K562 (cell line): ENCODE measurements at regions not wholly inside any gene's neighbourhood (a gene's known extent, or its start where the extent isn't known, plus 50 kb on each side); places are given as distances from the start of the nearest gene placed in this dataset.

Source experiments
- ATAC-seq: fragments of 200-7000 bp; cut with Tn5 transposase; 3 replicates; pipeline ENCODE4 v1.9.1; 2020; ENCODE audit warnings: moderate library complexity
- BruUV-seq: library from RNA; stranded (reverse); fragments of 400-500 nt; replicated peaks from 2 replicates; lab custom pipeline; 2021; lab: Mats Ljungman, UMichigan
- CTCF ChIA-PET: fragments of 300-600 bp; formaldehyde crosslinking; extraction: SDS; loops from one replicate; lab custom pipeline; 2021; ENCODE audit warnings: low intra/inter-chr PET ratio; lab: Yijun Ruan, JAX
- POLR2A ChIA-PET: fragments of 300-600, 350-650 bp; sonication (Branson Sonifier 250); formaldehyde crosslinking; extraction: SDS; loops from one replicate; lab custom pipeline; 2021; ENCODE audit warnings: antibody characterized with exemption, inconsistent platforms; lab: Yijun Ruan, JAX
- DNase-seq, 4 experiments: peaks; one replicate each; pipeline versions ENCODE4 v3.0.0 to v3.0.0-alpha.2; 2011 to 2018; ENCODE audit warnings: low spot score in 3 of 4, mixed read lengths in 3 of 4; ENCODE audit errors: extremely low read depth in 1 of 4
- FAIRE-seq: peaks from 2 replicates; lab custom pipeline; 2011; peaks lifted over from hg19 to GRCh38; lab: Jason Lieb, UNC
- H2AFZ ChIP-seq: 2 replicates; pipeline ENCODE4 v1.6.0; 2011; ENCODE audit warnings: low read depth, low read length, control low read depth, inconsistent platforms
- H3K27ac ChIP-seq: fragments of 200-600 bp; 3 replicates; pipeline ENCODE4 v1.8.0; 2011; ENCODE audit warnings: low read depth, mild to moderate bottlenecking, control low read depth, inconsistent platforms, low read length, moderate library complexity, mixed read lengths; ENCODE audit errors: extremely low read depth
- H3K27me3 ChIP-seq, 2 experiments: fragments of 300-600 bp in 1 of 2; 2 replicates in 1 of 2; 3 replicates in 1 of 2; pipeline versions ENCODE4 v1.6.0 to v1.8.0; 2011; ENCODE audit warnings: inconsistent platforms in 2 of 2, low read length in 2 of 2, mild to moderate bottlenecking in 1 of 2, mixed read lengths in 1 of 2, moderate library complexity in 1 of 2; ENCODE audit not compliant: control insufficient read depth in 2 of 2, insufficient read depth in 2 of 2
- H3K36me3 ChIP-seq: fragments of 300-600 bp; 3 replicates; pipeline ENCODE4 v1.8.0; 2011; ENCODE audit warnings: mild to moderate bottlenecking, low read length, inconsistent platforms; ENCODE audit not compliant: control insufficient read depth, insufficient read depth
- H3K4me1 ChIP-seq, 2 experiments: fragments of 200-600 bp in 1 of 2; replicated peaks in 1 of 2; 2 replicates in 1 of 2; 3 replicates in 1 of 2; pipeline versions ENCODE4 v1.5.1 to v1.8.0; 2011; ENCODE audit warnings: inconsistent platforms in 2 of 2, low read length in 2 of 2, mild to moderate bottlenecking in 1 of 2, mixed read lengths in 1 of 2, moderate library complexity in 1 of 2; ENCODE audit not compliant: control insufficient read depth in 2 of 2, insufficient read depth in 2 of 2
- H3K4me2 ChIP-seq: 2 replicates; pipeline ENCODE4 v1.6.1; 2011; ENCODE audit warnings: low read length, control low read depth, inconsistent platforms, mixed read lengths; ENCODE audit not compliant: insufficient read depth
- H3K4me3 ChIP-seq: fragments of 200-600 bp; sonication (generic), shearing (Covaris generic); 2 replicates; pipeline ENCODE4 v1.5.1; 2016; ENCODE audit warnings: control low read depth, inconsistent platforms
- H3K79me2 ChIP-seq: fragments of 200-600 bp; 3 replicates; pipeline ENCODE4 v1.8.0; 2011; ENCODE audit warnings: low read length, inconsistent platforms; ENCODE audit not compliant: control insufficient read depth, insufficient read depth
- H3K9ac ChIP-seq, 2 experiments: 2 replicates each; pipeline versions ENCODE4 v1.6.0 to v1.6.1; 2011; ENCODE audit warnings: low read depth in 2 of 2, low read length in 2 of 2, control low read depth in 1 of 2, inconsistent platforms in 1 of 2, mild to moderate bottlenecking in 1 of 2, mixed read lengths in 1 of 2; ENCODE audit not compliant: insufficient read depth in 1 of 2
- H3K9me1 ChIP-seq: one replicate; pipeline ENCODE4 v1.6.0; 2011; ENCODE audit warnings: inconsistent platforms, mild to moderate bottlenecking, low read length, moderate library complexity; ENCODE audit not compliant: control insufficient read depth, insufficient read depth
- H3K9me3 ChIP-seq: replicated peaks from 2 replicates; pipeline ENCODE4 v1.5.1; 2011; ENCODE audit warnings: low read depth, low read length, inconsistent platforms; ENCODE audit not compliant: control insufficient read depth, insufficient read depth
- H4K20me1 ChIP-seq: replicated peaks from 2 replicates; pipeline ENCODE4 v1.6.1; 2011; ENCODE audit warnings: low read length, inconsistent platforms, mixed read lengths; ENCODE audit not compliant: control insufficient read depth, insufficient read depth
- ARID1B ChIP-seq: fragments of 450-650 bp; IDR thresholded peaks from 2 replicates; pipeline ENCODE4 v1.6.1; 2016; ENCODE audit warnings: antibody characterized with exemption, mild to moderate bottlenecking, inconsistent platforms
- C11orf30 ChIP-seq: fragments of 450-650 bp; IDR thresholded peaks from 2 replicates; pipeline ENCODE4 v1.6.1; 2016; ENCODE audit warnings: low read depth, mild to moderate bottlenecking
- FOXJ3 ChIP-seq: sonication (generic); formaldehyde crosslinking; IDR thresholded peaks from 2 replicates; pipeline ENCODE4 v1.4.0; 2020; ENCODE audit warnings: mild to moderate bottlenecking, missing genetic modification reagents
- FOXK1 ChIP-seq: sonication (generic); formaldehyde crosslinking; IDR thresholded peaks from 2 replicates; pipeline ENCODE4 v1.8.0; 2022; ENCODE audit warnings: missing genetic modification reagents, mild to moderate bottlenecking, borderline replicate concordance
- GATA2 ChIP-seq: sonication (generic); formaldehyde crosslinking; IDR thresholded peaks from 2 replicates; pipeline ENCODE4 v1.4.0; 2020; ENCODE audit warnings: mild to moderate bottlenecking, missing genetic modification reagents
- HMGXB4 ChIP-seq: sonication (generic); formaldehyde crosslinking; IDR thresholded peaks from 2 replicates; pipeline ENCODE4 v1.8.1; 2023; ENCODE audit warnings: mild to moderate bottlenecking, missing genetic modification reagents
- L3MBTL2 ChIP-seq: fragments of 450-650 bp; IDR thresholded peaks from 2 replicates; pipeline ENCODE4 v1.6.1; 2016; ENCODE audit warnings: mild to moderate bottlenecking, moderate library complexity
- MEF2A ChIP-seq: IDR thresholded peaks from 2 replicates; pipeline ENCODE4 v1.6.1; 2011; ENCODE audit warnings: low read depth, mild to moderate bottlenecking, low read length, moderate library complexity; ENCODE audit not compliant: control insufficient read depth
- PRMT5 ChIP-seq: sonication (generic); formaldehyde crosslinking; IDR thresholded peaks from 2 replicates; pipeline ENCODE4 v1.5.0; 2020; ENCODE audit warnings: missing genetic modification reagents
- PURB ChIP-seq: sonication (generic); formaldehyde crosslinking; IDR thresholded peaks from 2 replicates; pipeline ENCODE4 v1.9.0; 2021; ENCODE audit warnings: low read depth, mild to moderate bottlenecking, missing genetic modification reagents
- RAD21 ChIP-seq, 2 experiments: fragments of 250-450 bp in 1 of 2; fragments of 450-650 bp in 1 of 2; sonication (Bioruptor Pico) in 1 of 2; formaldehyde crosslinking in 1 of 2; IDR thresholded peaks in 1 of 2; conservative IDR thresholded peaks in 1 of 2; 2 replicates each; pipeline versions ENCODE4 v1.4.0 to v1.8.0; 2020 to 2022; ENCODE audit warnings: mild to moderate bottlenecking in 2 of 2, moderate library complexity in 1 of 2
- RNF219 ChIP-seq: fragments of 250-450 bp; sonication (Bioruptor Pico); IDR thresholded peaks from 2 replicates; pipeline ENCODE4 v1.5.0; 2022; ENCODE audit warnings: mild to moderate bottlenecking
- ZBTB1 ChIP-seq: sonication (generic); formaldehyde crosslinking; IDR thresholded peaks from 2 replicates; pipeline ENCODE4 v1.8.1; 2023; ENCODE audit warnings: missing genetic modification reagents, low read depth, mild to moderate bottlenecking, borderline replicate concordance
- ZFP36 ChIP-seq: fragments of 150-350 bp; IDR thresholded peaks from 2 replicates; pipeline ENCODE4 v1.6.1; 2018; ENCODE audit warnings: low read length, low read depth; ENCODE audit not compliant: partially characterized antibody
- ZKSCAN1 ChIP-seq: fragments of 150-350 bp; IDR thresholded peaks from 2 replicates; pipeline ENCODE4 v1.6.1; 2016; ENCODE audit warnings: low read depth, low read length
- ZNF133 ChIP-seq: fragments of 250-450 bp; sonication (Bioruptor Pico); IDR thresholded peaks from 2 replicates; pipeline ENCODE4 v1.4.0; 2020; ENCODE audit warnings: mild to moderate bottlenecking
- ZNF212 ChIP-seq: fragments of 450-650 bp; formaldehyde crosslinking; IDR thresholded peaks from 2 replicates; pipeline ENCODE4 v1.4.0; 2020; ENCODE audit warnings: mild to moderate bottlenecking
- ZNF445 ChIP-seq: fragments of 250-450 bp; sonication (Bioruptor Pico); IDR thresholded peaks from 2 replicates; pipeline ENCODE4 v1.4.0; 2020; ENCODE audit warnings: low read depth, mild to moderate bottlenecking, moderate library complexity
- ZNF449 ChIP-seq: fragments of 250-450 bp; sonication (Bioruptor Pico); IDR thresholded peaks from 2 replicates; pipeline ENCODE4 v1.8.0; 2022; ENCODE audit warnings: moderate library complexity, mild to moderate bottlenecking, inconsistent platforms
- ZNF561 ChIP-seq: fragments of 450-650 bp; formaldehyde crosslinking; conservative IDR thresholded peaks from 2 replicates; pipeline ENCODE4 v1.4.0; 2020; ENCODE audit warnings: mild to moderate bottlenecking, moderate library complexity
- WGBS: fragments of 100-300 bp; shearing (Covaris generic); methylation state at CpG from one replicate; pipeline ENCODE4 v1.1.6; 2016; ENCODE audit warnings: low coverage, mixed read lengths; ENCODE audit not compliant: insufficient coverage; ENCODE audit errors: missing lambda C conversion rate; 5-methylcytosine and 5-hydroxymethylcytosine counted together
- in situ Hi-C: fragments of 300-500 bp; cut with MboI; formaldehyde crosslinking; loops from 4 replicates; pipeline ENCODE4 v1.15.0; 2018; ENCODE audit warnings: inconsistent platforms, mixed read lengths
- intact Hi-C: fragments of 100-400 bp; cut with micrococcal nuclease; formaldehyde crosslinking; loops from 2 replicates; pipeline ENCODE4 v1.14.2; 2022

GRCh38 chr10:53748319-53748718 is 975.7 kb upstream of the MBL2 start:
- no peaks in the 10 kb centered on the region for H3K27me3 ChIP-seq
- H3K4me1 ChIP-seq: no peaks in the 10 kb centered on the region
- no peak for DNase-seq
- no peak for TF ChIP-seq ZNF133 (CRISPR knock-in tag)
- no peak for TF ChIP-seq ZNF561 (CRISPR knock-in tag)
- TF ChIP-seq FOXK1: no peak
- no peak for TF ChIP-seq L3MBTL2
- no peak for TF ChIP-seq FOXJ3 (CRISPR knock-in tag)
- no peak for TF ChIP-seq ZNF449
- no peak for TF ChIP-seq GATA2 (CRISPR knock-in tag)
- no peak for TF ChIP-seq HMGXB4 (CRISPR knock-in tag)
- TF ChIP-seq ZBTB1 (CRISPR knock-in tag): no peak
- TF ChIP-seq PRMT5 (CRISPR knock-in tag): no peak
- TF ChIP-seq C11orf30: no peak
- no peak for TF ChIP-seq MEF2A
- TF ChIP-seq RAD21 (CRISPR knock-in tag; conservative IDR thresholded peaks at IDR 0.05 in 1 of 2, IDR thresholded peaks at IDR 0.05 in 1 of 2): no peak
- no peak for TF ChIP-seq ZNF445 (CRISPR knock-in tag)
- TF ChIP-seq ZKSCAN1: no peak
- TF ChIP-seq PURB: no peak
- no peak for TF ChIP-seq ARID1B
- no peak for TF ChIP-seq RNF219 (CRISPR knock-in tag)
- TF ChIP-seq ZNF212 (CRISPR knock-in tag): no peak
- no peak for TF ChIP-seq ZFP36
- no peaks in the 10 kb centered on the region for H3K9me1 ChIP-seq
- no peak overlapping the region for H3K4me3 ChIP-seq
- BruUV-seq: no TSS peak
- FAIRE-seq: no peak
- H3K9me3 ChIP-seq: no peaks in the 10 kb centered on the region; the same call in 1 of the 2 replicates
- ATAC-seq: no peak
- no peaks in the 10 kb centered on the region for H3K79me2 ChIP-seq
- WGBS: 0% methylated on average over 1 of the region's 1 CpG
- no peaks in the 10 kb centered on the region for H3K36me3 ChIP-seq
- no peaks in the 10 kb centered on the region for H4K20me1 ChIP-seq
- H3K27ac ChIP-seq: no peak overlapping the region
- ChIA-PET POLR2A (no interaction called here), CTCF (no interaction called here)
- no peak overlapping the region for H3K4me2 ChIP-seq
- H3K9ac ChIP-seq: no peak overlapping the region
- intact Hi-C loops (no loop called here), in situ Hi-C loops (no loop called here)
- H2AFZ ChIP-seq: no peak overlapping the region
